Activated CD8-positive, alpha-beta T cell treated with anti-CD3 and anti-CD28 coated beads, Interleukin-2, amount 10 ng/mL, durations not matched to agents 7 days and 5 days (primary cell): ENCODE measurements at regions not wholly inside any gene's neighbourhood (a gene's known extent, or its start where the extent isn't known, plus 50 kb on each side); places are given as distances from the start of the nearest gene placed in this dataset.

ENCODE experiments used
- ATAC-seq: fragments of 150-1000 bp; cut with Tn5 transposase; one replicate; pipeline ENCODE4 v1.10.0; 2021; ENCODE audit warnings: moderate library complexity
- CTCF ChIA-PET: fragments of 350-600 bp; sonication (Branson Sonifier 250); formaldehyde crosslinking; loops from one replicate; lab custom pipeline; 2021; ENCODE audit warnings: antibody characterized with exemption; lab: Charles Lee
- POLR2A ChIA-PET: fragments of 350-600 bp; sonication (Branson Sonifier 250); formaldehyde crosslinking; loops from one replicate; lab custom pipeline; 2021; ENCODE audit warnings: antibody characterized with exemption; lab: Charles Lee
- DNase-seq: peaks from one replicate; pipeline ENCODE4 v3.0.0-alpha.2; 2020
- H3K27ac Mint-ChIP-seq: one replicate; pipeline ENCODE4 v1.8.0; 2021; ENCODE audit warnings: mild to moderate bottlenecking, mixed read lengths
- H3K27me3 Mint-ChIP-seq: one replicate; pipeline ENCODE4 v1.8.0; 2021; ENCODE audit warnings: low read depth, mixed read lengths
- H3K36me3 Mint-ChIP-seq: one replicate; pipeline ENCODE4 v1.8.0; 2021; ENCODE audit warnings: low read depth, mixed read lengths
- H3K4me1 Mint-ChIP-seq: one replicate; pipeline ENCODE4 v1.8.0; 2021; ENCODE audit warnings: low read depth, mixed read lengths
- H3K4me3 Mint-ChIP-seq: one replicate; pipeline ENCODE4 v1.8.0; 2021; ENCODE audit warnings: mild to moderate bottlenecking, mixed read lengths
- H3K9me3 Mint-ChIP-seq: one replicate; pipeline ENCODE4 v1.8.0; 2022; ENCODE audit warnings: mixed read lengths; ENCODE audit not compliant: insufficient read depth

GRCh38 chr18:27860011-27860410 is 316.9 kb downstream of the CDH2 start:
- Mint-ChIP-seq H3K27me3 (no peaks in the 10 kb centered on the region), H3K36me3 (no peaks in the 10 kb centered on the region), H3K27ac (no peak overlapping the region), H3K9me3 (no peaks in the 10 kb centered on the region), H3K4me1 (no peaks in the 10 kb centered on the region), H3K4me3 (no peak overlapping the region)
- DNase-seq, result no peak
- ATAC-seq, result no peak
- ChIA-PET CTCF (no interaction called here), POLR2A (no interaction called here)

GRCh38 chr18:27856820-27857219 is 320.1 kb downstream of the CDH2 start:
- H3K4me1 Mint-ChIP-seq, result no peaks in the 10 kb centered on the region
- CTCF ChIA-PET, result no interaction called here
- POLR2A ChIA-PET, result no interaction called here

GRCh38 chr18:27855486-27855885 is 321.4 kb downstream of the CDH2 start:
- H3K36me3 Mint-ChIP-seq, result no peaks in the 10 kb centered on the region
- H3K27ac Mint-ChIP-seq, result no peak overlapping the region
- H3K9me3 Mint-ChIP-seq, result peaks cover 4% of the 10 kb centered on the region
- DNase-seq, result no peak
- no peaks in the 10 kb centered on the region for H3K4me1 Mint-ChIP-seq
- H3K27me3 Mint-ChIP-seq, result no peaks in the 10 kb centered on the region
- POLR2A ChIA-PET, result no interaction called here
- CTCF ChIA-PET, result no interaction called here
- no peak overlapping the region for H3K4me3 Mint-ChIP-seq
- no peak for ATAC-seq

More at GRCh38 chr18:27856820-27857219, 320.1 kb downstream of the CDH2 start:
- H3K27me3 Mint-ChIP-seq, result no peaks in the 10 kb centered on the region
- H3K9me3 Mint-ChIP-seq, result peaks cover 4% of the 10 kb centered on the region
- H3K36me3 Mint-ChIP-seq, result no peaks in the 10 kb centered on the region
- no peak for DNase-seq
- no peak for ATAC-seq
- H3K27ac Mint-ChIP-seq, result no peak overlapping the region
- no peak overlapping the region for H3K4me3 Mint-ChIP-seq

GRCh38 chr18:27854631-27855030 is 322.3 kb downstream of the CDH2 start:
- H3K36me3 Mint-ChIP-seq, result no peaks in the 10 kb centered on the region
- ChIA-PET CTCF (no interaction called here), POLR2A (no interaction called here)
- no peaks in the 10 kb centered on the region for H3K27me3 Mint-ChIP-seq
- no peak overlapping the region for H3K4me3 Mint-ChIP-seq
- no peak for DNase-seq
- H3K4me1 Mint-ChIP-seq, result no peaks in the 10 kb centered on the region
- no peak overlapping the region for H3K27ac Mint-ChIP-seq
- peaks cover 4% of the 10 kb centered on the region for H3K9me3 Mint-ChIP-seq
- no peak for ATAC-seq

- POLR2A ChIA-PET, result no interaction called here
- Mint-ChIP-seq H3K4me3 (no peak overlapping the region), H3K9me3 (peaks cover 16% of the 10 kb centered on the region)
Observed at GRCh38 chr18:27848336-27848735, 328.6 kb downstream of the CDH2 start.

GRCh38 chr18:27847412-27847811 is 329.5 kb downstream of the CDH2 start:
- ChIA-PET CTCF (no interaction called here), POLR2A (no interaction called here)
- Mint-ChIP-seq H3K4me1 (no peaks in the 10 kb centered on the region), H3K36me3 (no peaks in the 10 kb centered on the region), H3K9me3 (peaks cover 19% of the 10 kb centered on the region), H3K27me3 (no peaks in the 10 kb centered on the region), H3K4me3 (no peak overlapping the region), H3K27ac (no peak overlapping the region)
- no peak for ATAC-seq
- no peak for DNase-seq

More at GRCh38 chr18:27848336-27848735, 328.6 kb downstream of the CDH2 start:
- CTCF ChIA-PET, result no interaction called here
- DNase-seq (no peak), ATAC-seq (no peak)
- H3K27me3 Mint-ChIP-seq, result no peaks in the 10 kb centered on the region
- H3K27ac Mint-ChIP-seq, result no peak overlapping the region
- no peaks in the 10 kb centered on the region for H3K36me3 Mint-ChIP-seq
- H3K4me1 Mint-ChIP-seq, result no peaks in the 10 kb centered on the region

GRCh38 chr18:27845897-27846296 is 331.0 kb downstream of the CDH2 start:
- Mint-ChIP-seq H3K9me3 (peaks cover 24% of the 10 kb centered on the region), H3K36me3 (no peaks in the 10 kb centered on the region), H3K27me3 (no peaks in the 10 kb centered on the region), H3K27ac (no peak overlapping the region), H3K4me1 (no peaks in the 10 kb centered on the region), H3K4me3 (no peak overlapping the region)
- DNase-seq (no peak), ATAC-seq (no peak)
- ChIA-PET POLR2A (no interaction called here), CTCF (no interaction called here)

- ChIA-PET POLR2A (no interaction called here), CTCF (no interaction called here)
- no peaks in the 10 kb centered on the region for H3K4me1 Mint-ChIP-seq
- DNase-seq (no peak), ATAC-seq (no peak)
- H3K4me3 Mint-ChIP-seq, result no peak overlapping the region
- peaks cover 24% of the 10 kb centered on the region for H3K9me3 Mint-ChIP-seq
- no peaks in the 10 kb centered on the region for H3K27me3 Mint-ChIP-seq
- H3K27ac Mint-ChIP-seq, result no peak overlapping the region
- no peaks in the 10 kb centered on the region for H3K36me3 Mint-ChIP-seq
Observed at GRCh38 chr18:27843783-27844777, 332.9 kb downstream of the CDH2 start.

- Mint-ChIP-seq H3K36me3 (no peaks in the 10 kb centered on the region), H3K4me1 (no peaks in the 10 kb centered on the region), H3K27me3 (no peaks in the 10 kb centered on the region), H3K9me3 (peaks cover 8% of the 10 kb centered on the region), H3K4me3 (no peak overlapping the region), H3K27ac (no peak overlapping the region)
- ChIA-PET CTCF (no interaction called here), POLR2A (no interaction called here)
- ATAC-seq (no peak), DNase-seq (no peak)
Observed at GRCh38 chr18:27839141-27839540, 337.8 kb downstream of the CDH2 start.

- Mint-ChIP-seq H3K36me3 (no peaks in the 10 kb centered on the region), H3K4me1 (no peaks in the 10 kb centered on the region), H3K9me3 (peaks cover 8% of the 10 kb centered on the region), H3K27ac (no peak overlapping the region), H3K4me3 (no peak overlapping the region), H3K27me3 (no peaks in the 10 kb centered on the region)
- DNase-seq, result no peak
- no peak for ATAC-seq
- CTCF ChIA-PET, result no interaction called here
- POLR2A ChIA-PET, result no interaction called here
Observed at GRCh38 chr18:27838225-27838624, 338.7 kb downstream of the CDH2 start.

GRCh38 chr18:27826101-27826500 is 350.8 kb downstream of the CDH2 start:
- no peaks in the 10 kb centered on the region for H3K4me1 Mint-ChIP-seq
- no peak overlapping the region for H3K4me3 Mint-ChIP-seq
- ChIA-PET POLR2A (no interaction called here), CTCF (no interaction called here)
- H3K36me3 Mint-ChIP-seq, result no peaks in the 10 kb centered on the region
- peaks cover 9% of the 10 kb centered on the region for H3K9me3 Mint-ChIP-seq
- H3K27ac Mint-ChIP-seq, result no peak overlapping the region
- DNase-seq, result no peak
- H3K27me3 Mint-ChIP-seq, result no peaks in the 10 kb centered on the region
- no peak for ATAC-seq

GRCh38 chr18:27825689-27826088 is 351.2 kb downstream of the CDH2 start:
- ATAC-seq (no peak), DNase-seq (no peak)
- POLR2A ChIA-PET, result no interaction called here
- Mint-ChIP-seq H3K27ac (no peak overlapping the region), H3K4me1 (no peaks in the 10 kb centered on the region), H3K27me3 (no peaks in the 10 kb centered on the region), H3K36me3 (no peaks in the 10 kb centered on the region), H3K4me3 (no peak overlapping the region), H3K9me3 (peaks cover 9% of the 10 kb centered on the region)
- CTCF ChIA-PET, result no interaction called here
